H1 (cell line): ENCODE measurements at regions not wholly inside any gene's neighbourhood (a gene's known extent, or its start where the extent isn't known, plus 50 kb on each side); places are given as distances from the start of the nearest gene placed in this dataset.

ENCODE experiments used
- BACH1 ChIP-seq: IDR thresholded peaks from 2 replicates; pipeline ENCODE4 v1.6.1; 2012; ENCODE audit warnings: low read length, improper control_type of control experiment
- CREB1 ChIP-seq: IDR thresholded peaks from 2 replicates; pipeline ENCODE4 v1.6.1; 2012; ENCODE audit warnings: inconsistent platforms
- EP300 ChIP-seq, 2 experiments: IDR thresholded peaks; 1 replicate in 1 of 2; 2 replicates in 1 of 2; pipeline ENCODE4 v1.6.1; 2011 to 2012; ENCODE audit warnings: low read depth in 2 of 2, low read length in 2 of 2, mild to moderate bottlenecking in 2 of 2, borderline replicate concordance in 1 of 2, inconsistent platforms in 1 of 2, moderate library complexity in 1 of 2
- EZH2 ChIP-seq: fragments of 200-600 bp; sonication (generic); IDR thresholded peaks from 2 replicates; pipeline ENCODE4 v1.7.1; 2012; ENCODE audit warnings: low read depth, mild to moderate bottlenecking, moderate library complexity, low read length, inconsistent platforms; ENCODE audit not compliant: severe bottlenecking
- FOSL1 ChIP-seq: IDR thresholded peaks from 2 replicates; pipeline ENCODE4 v1.6.1; 2011; ENCODE audit warnings: mild to moderate bottlenecking, low read depth, low read length, moderate library complexity; ENCODE audit not compliant: insufficient read depth
- GTF2F1 ChIP-seq: IDR thresholded peaks from 2 replicates; pipeline ENCODE4 v1.6.1; 2012; ENCODE audit warnings: low read depth, low read length, improper control_type of control experiment, borderline replicate concordance
- POLR2A ChIP-seq, 2 experiments: IDR thresholded peaks; 1 replicate in 1 of 2; 2 replicates in 1 of 2; pipeline ENCODE4 v1.6.1; 2011; ENCODE audit warnings: low read depth in 2 of 2, low read length in 2 of 2, mild to moderate bottlenecking in 2 of 2; ENCODE audit errors: control extremely low read depth in 1 of 2
- SIN3A ChIP-seq, 2 experiments: IDR thresholded peaks in 1 of 2; conservative IDR thresholded peaks in 1 of 2; 2 replicates each; pipeline ENCODE4 v1.6.1; 2011 to 2012; ENCODE audit warnings: low read length in 2 of 2, improper control_type of control experiment in 1 of 2, low read depth in 1 of 2, mild to moderate bottlenecking in 1 of 2
- SUZ12 ChIP-seq: fragments of 200-600 bp; sonication (generic); IDR thresholded peaks from 2 replicates; pipeline ENCODE4 v1.6.1; 2012; ENCODE audit warnings: mild to moderate bottlenecking, inconsistent platforms, low read length, moderate library complexity, mixed read lengths
- TCF12 ChIP-seq: IDR thresholded peaks from 2 replicates; pipeline ENCODE4 v1.6.1; 2011; ENCODE audit warnings: low read depth, mild to moderate bottlenecking, low read length
- TF ChIP-seq, protein P1 (sequence below), 3 experiments: IDR thresholded peaks; 1 replicate in 2 of 3; 2 replicates in 1 of 3; pipeline versions ENCODE4 v1.5.1 to v1.6.1; 2011; ENCODE audit warnings: low read length in 3 of 3, mild to moderate bottlenecking in 3 of 3, inconsistent platforms in 2 of 3, low read depth in 1 of 3, moderate library complexity in 1 of 3; ENCODE audit not compliant: insufficient read depth in 1 of 3; ENCODE audit errors: control extremely low read depth in 1 of 3

DNA sequence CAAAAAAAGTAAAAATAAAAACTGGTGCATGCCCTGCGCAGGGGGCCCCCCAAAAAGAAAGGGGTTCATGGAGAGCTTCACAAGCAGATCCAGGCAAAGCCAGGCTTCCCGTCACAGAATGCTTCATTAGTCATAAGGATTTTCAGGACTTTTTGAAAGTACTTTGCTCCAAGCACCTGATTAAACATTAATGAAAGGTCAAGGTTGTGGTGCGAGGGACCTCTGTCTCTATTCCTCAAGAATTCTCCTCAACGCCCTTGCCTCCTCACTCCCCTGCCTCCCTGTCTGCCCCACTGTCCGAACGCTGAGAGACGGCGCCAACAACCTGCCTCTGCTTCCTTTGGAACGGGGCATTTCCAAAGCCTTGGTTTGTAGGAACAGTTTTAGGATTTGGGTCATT is 240.1 kb upstream of the IGF1R start:
- TF ChIP-seq, protein P1, sequence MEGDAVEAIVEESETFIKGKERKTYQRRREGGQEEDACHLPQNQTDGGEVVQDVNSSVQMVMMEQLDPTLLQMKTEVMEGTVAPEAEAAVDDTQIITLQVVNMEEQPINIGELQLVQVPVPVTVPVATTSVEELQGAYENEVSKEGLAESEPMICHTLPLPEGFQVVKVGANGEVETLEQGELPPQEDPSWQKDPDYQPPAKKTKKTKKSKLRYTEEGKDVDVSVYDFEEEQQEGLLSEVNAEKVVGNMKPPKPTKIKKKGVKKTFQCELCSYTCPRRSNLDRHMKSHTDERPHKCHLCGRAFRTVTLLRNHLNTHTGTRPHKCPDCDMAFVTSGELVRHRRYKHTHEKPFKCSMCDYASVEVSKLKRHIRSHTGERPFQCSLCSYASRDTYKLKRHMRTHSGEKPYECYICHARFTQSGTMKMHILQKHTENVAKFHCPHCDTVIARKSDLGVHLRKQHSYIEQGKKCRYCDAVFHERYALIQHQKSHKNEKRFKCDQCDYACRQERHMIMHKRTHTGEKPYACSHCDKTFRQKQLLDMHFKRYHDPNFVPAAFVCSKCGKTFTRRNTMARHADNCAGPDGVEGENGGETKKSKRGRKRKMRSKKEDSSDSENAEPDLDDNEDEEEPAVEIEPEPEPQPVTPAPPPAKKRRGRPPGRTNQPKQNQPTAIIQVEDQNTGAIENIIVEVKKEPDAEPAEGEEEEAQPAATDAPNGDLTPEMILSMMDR (IDR thresholded peaks at IDR 0.05; ENCODE audit: control extremely low read depth in 1 of 3, insufficient read depth in 1 of 3, low read depth in 1 of 3, low read length in 3 of 3): no peak
- TF ChIP-seq EP300 (IDR thresholded peaks at IDR 0.05; ENCODE audit: borderline replicate concordance in 1 of 2, low read depth in 2 of 2, low read length in 2 of 2): no peak
- TF ChIP-seq TCF12: no peak
- no peak for TF ChIP-seq FOSL1
- TF ChIP-seq POLR2A (IDR thresholded peaks at IDR 0.05; ENCODE audit: control extremely low read depth in 1 of 2, low read depth in 2 of 2, low read length in 2 of 2): no peak
- no peak for TF ChIP-seq SUZ12
- no peak for TF ChIP-seq CREB1
- TF ChIP-seq BACH1: no peak
- no peak for TF ChIP-seq SIN3A (conservative IDR thresholded peaks at IDR 0.05 in 1 of 2, IDR thresholded peaks at IDR 0.05 in 1 of 2; ENCODE audit: low read depth in 1 of 2, low read length in 2 of 2)
- no peak for TF ChIP-seq EZH2
- no peak for TF ChIP-seq GTF2F1
